Activated naive CD8-positive, alpha-beta T cell treated with anti-CD3 and anti-CD28 coated beads, Interleukin-2, amount 10 ng/mL, durations not matched to agents 7 days and 5 days (primary cell): ENCODE measurements at regions not wholly inside any gene's neighbourhood (a gene's known extent, or its start where the extent isn't known, plus 50 kb on each side); places are given as distances from the start of the nearest gene placed in this dataset.

Experiments
- ATAC-seq: fragments of 150-1000 bp; cut with Tn5 transposase; one replicate; pipeline ENCODE4 v1.10.0; 2021; ENCODE audit warnings: low read depth, moderate library complexity
- POLR2A ChIA-PET: fragments of 350-600 bp; sonication (Branson Sonifier 250); formaldehyde crosslinking; loops from one replicate; lab custom pipeline; 2021; ENCODE audit warnings: antibody characterized with exemption; lab: Charles Lee
- DNase-seq: peaks from one replicate; pipeline ENCODE4 v3.0.0; 2021
- H3K27ac Mint-ChIP-seq: one replicate; pipeline ENCODE4 v1.8.0; 2022; ENCODE audit warnings: mild to moderate bottlenecking, mixed read lengths
- H3K27me3 Mint-ChIP-seq: one replicate; pipeline ENCODE4 v1.8.0; 2022; ENCODE audit warnings: mild to moderate bottlenecking, moderate library complexity, mixed read lengths
- H3K36me3 Mint-ChIP-seq: one replicate; pipeline ENCODE4 v1.8.0; 2021; ENCODE audit warnings: mild to moderate bottlenecking, mixed read lengths
- H3K4me1 Mint-ChIP-seq: one replicate; pipeline ENCODE4 v1.8.0; 2021; ENCODE audit warnings: mixed read lengths
- H3K4me3 Mint-ChIP-seq: one replicate; pipeline ENCODE4 v1.8.0; 2022; ENCODE audit warnings: mild to moderate bottlenecking, moderate library complexity, mixed read lengths
- H3K9me3 Mint-ChIP-seq: one replicate; pipeline ENCODE4 v1.8.0; 2021; ENCODE audit warnings: mixed read lengths

DNA sequence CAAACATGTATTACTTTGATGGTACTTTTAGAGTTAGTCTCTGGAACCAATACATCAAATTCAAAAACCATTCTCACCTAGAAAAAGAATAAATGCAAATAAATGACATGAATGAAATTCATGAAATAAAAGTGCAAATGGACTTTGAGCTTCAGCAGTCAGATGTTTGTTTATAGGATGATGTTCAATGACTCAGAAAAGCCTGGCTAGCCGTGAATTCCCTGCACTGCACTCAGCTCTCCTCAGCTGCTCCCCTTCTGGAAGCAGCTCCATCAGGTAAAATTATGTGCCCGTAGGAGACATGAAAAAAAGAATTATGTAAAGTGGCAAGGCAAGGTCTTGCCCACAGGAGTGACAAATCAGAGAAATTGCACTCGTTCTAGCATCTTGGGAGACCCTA is 390.6 kb downstream of the GPM6A start:
- H3K27me3 Mint-ChIP-seq = no peaks in the 10 kb centered on the region
- no peak for DNase-seq
- no peaks in the 10 kb centered on the region for H3K36me3 Mint-ChIP-seq
- no peaks in the 10 kb centered on the region for H3K9me3 Mint-ChIP-seq
- H3K4me1 Mint-ChIP-seq = no peaks in the 10 kb centered on the region
- POLR2A ChIA-PET = interaction anchor here (0.7 kb wide), 1 partner anchor 505 kb away, joined by 3 read pairs; no protein-coding TSS in a partner anchor
- ATAC-seq = no peak
- no peak overlapping the region for H3K4me3 Mint-ChIP-seq
- H3K27ac Mint-ChIP-seq = no peak overlapping the region

DNA sequence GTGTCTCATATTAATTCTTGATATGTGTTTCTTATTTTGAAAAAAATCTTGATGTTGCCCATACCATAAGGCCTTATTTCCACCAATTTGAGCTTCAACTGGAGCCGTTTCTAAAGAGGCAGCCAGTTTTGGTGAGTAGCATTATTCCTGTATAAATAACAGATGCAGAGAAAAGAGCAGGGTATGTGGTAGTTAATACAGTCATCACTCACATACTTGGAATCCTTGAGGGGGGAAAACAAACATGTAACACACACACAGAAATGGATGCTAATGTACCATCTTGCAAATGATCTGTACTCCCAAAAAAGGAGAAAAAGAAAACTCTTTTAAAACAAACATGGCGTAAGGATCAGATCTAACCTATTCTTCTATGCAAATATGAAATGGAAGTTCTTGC is 389.7 kb downstream of the GPM6A start:
- no peak overlapping the region for H3K27ac Mint-ChIP-seq
- ATAC-seq = no peak
- no peaks in the 10 kb centered on the region for H3K9me3 Mint-ChIP-seq
- POLR2A ChIA-PET = no interaction called here
- DNase-seq = no peak
- H3K27me3 Mint-ChIP-seq = no peaks in the 10 kb centered on the region
- H3K4me1 Mint-ChIP-seq = no peaks in the 10 kb centered on the region
- no peaks in the 10 kb centered on the region for H3K36me3 Mint-ChIP-seq
- no peak overlapping the region for H3K4me3 Mint-ChIP-seq

DNA sequence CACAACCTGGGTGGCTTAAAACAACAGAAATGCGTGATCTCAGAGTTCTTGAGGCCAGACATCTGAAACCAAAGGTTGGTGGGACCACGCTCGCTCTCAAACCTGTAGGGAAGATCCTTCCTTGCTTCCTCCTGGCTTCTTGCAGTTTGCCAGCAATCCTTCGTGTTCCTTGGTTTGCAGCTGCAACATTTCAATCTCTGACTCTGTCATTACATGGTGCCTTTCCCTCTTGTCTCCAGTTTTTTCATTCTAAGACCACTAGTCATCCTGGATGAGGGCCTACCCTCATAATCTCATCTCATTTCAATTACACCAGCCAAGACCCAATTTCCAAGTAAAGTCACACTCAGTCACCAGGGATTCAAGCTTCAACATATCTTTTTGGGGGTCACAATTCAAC is 388.0 kb downstream of the GPM6A start:
- no peak for DNase-seq
- Mint-ChIP-seq H3K27me3 (no peaks in the 10 kb centered on the region), H3K27ac (no peak overlapping the region), H3K36me3 (no peaks in the 10 kb centered on the region), H3K9me3 (no peaks in the 10 kb centered on the region), H3K4me1 (no peaks in the 10 kb centered on the region), H3K4me3 (no peak overlapping the region)
- POLR2A ChIA-PET = no interaction called here
- ATAC-seq = no peak

DNA sequence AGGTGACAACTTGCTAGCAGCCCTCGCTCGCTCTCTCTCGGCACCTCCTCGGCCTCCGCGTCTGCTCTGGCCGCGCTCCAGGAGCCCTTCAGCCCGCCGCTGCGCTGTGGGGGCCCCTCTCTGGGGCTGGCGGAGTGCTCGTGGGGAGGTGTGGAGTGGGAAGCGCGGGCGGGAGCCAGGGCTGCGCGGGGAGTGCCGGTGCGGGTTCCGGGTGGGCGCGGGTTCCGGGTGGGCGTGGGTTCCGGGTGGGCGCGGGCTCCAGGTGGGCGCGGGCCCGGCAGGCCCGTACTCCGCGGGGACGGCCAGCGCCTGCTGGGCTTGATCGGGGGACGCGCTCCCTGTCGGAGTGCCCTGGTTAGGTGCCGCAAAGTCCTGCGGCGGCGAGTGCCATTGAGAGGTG is 384.3 kb downstream of the GPM6A start:
- H3K4me3 Mint-ChIP-seq = no peak overlapping the region
- DNase-seq = no peak
- no peaks in the 10 kb centered on the region for H3K36me3 Mint-ChIP-seq
- H3K27ac Mint-ChIP-seq = no peak overlapping the region
- POLR2A ChIA-PET = no interaction called here
- H3K27me3 Mint-ChIP-seq = no peaks in the 10 kb centered on the region
- no peaks in the 10 kb centered on the region for H3K9me3 Mint-ChIP-seq
- no peaks in the 10 kb centered on the region for H3K4me1 Mint-ChIP-seq
- no peak for ATAC-seq

DNA sequence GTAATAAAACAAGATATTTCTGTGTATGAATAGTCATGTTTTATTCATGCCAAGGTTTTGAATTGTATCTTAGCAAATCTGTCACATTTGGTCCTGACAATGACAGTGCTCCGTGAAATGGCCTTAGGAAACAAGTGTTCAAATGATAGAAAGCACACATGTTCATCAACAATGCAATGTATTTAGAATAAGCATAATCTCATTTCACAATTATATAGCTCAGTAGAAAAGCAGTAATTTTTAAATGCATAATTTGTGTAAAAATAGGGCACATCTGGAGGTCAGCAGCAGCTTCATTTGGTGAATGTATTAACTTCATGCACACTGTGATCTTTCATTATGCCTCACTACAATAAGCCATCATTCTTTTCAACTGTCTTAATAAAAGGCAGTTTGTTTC is 380.4 kb downstream of the GPM6A start:
- no peak for ATAC-seq
- H3K9me3 Mint-ChIP-seq = no peaks in the 10 kb centered on the region
- H3K36me3 Mint-ChIP-seq = no peaks in the 10 kb centered on the region
- no peaks in the 10 kb centered on the region for H3K27me3 Mint-ChIP-seq
- no peak overlapping the region for H3K4me3 Mint-ChIP-seq
- no peaks in the 10 kb centered on the region for H3K4me1 Mint-ChIP-seq
- DNase-seq = no peak
- POLR2A ChIA-PET = no interaction called here
- H3K27ac Mint-ChIP-seq = no peak overlapping the region

DNA sequence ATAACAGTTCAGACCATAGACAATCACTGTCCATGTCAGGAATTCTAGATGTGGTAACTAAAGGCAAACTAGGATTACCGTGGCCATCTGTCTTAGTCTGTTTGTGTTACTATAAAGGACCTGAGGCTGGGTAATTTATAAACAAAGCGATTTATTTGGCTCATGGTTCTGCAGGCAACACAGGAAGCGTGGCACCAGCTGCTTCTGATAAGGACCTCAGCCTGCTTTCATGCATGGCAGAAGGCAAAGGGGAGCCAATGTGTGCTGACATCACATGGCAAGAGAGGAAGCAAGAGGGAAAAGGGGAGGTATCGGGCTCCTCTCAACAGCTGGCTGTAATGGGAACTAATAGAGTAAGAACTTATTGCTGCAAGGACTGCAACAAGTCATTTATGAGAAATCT is 376.7 kb downstream of the GPM6A start:
- no peak for ATAC-seq
- Mint-ChIP-seq H3K36me3 (no peaks in the 10 kb centered on the region), H3K4me1 (no peaks in the 10 kb centered on the region), H3K4me3 (no peak overlapping the region), H3K27ac (no peak overlapping the region), H3K27me3 (no peaks in the 10 kb centered on the region), H3K9me3 (no peaks in the 10 kb centered on the region)
- no peak for DNase-seq
- POLR2A ChIA-PET = no interaction called here

DNA sequence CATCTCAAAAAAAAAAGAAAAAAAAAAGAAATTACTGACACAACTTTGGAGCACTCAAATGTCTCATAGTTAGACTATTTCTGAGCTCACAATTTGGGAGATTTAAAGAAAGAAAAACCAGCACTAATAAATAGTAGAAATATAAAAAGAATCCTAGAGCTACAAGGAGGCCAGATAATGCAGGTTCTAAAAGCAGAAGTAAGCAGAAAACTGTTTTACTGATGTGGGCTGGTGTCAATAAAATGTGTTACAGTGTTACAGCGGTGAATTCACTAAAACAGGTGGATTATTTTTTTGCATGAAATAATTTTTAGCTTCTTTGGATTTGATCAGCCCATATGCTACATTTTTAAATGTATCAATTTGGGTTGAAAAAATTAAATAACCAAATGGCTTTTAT is 375.9 kb downstream of the GPM6A start:
- no peaks in the 10 kb centered on the region for H3K36me3 Mint-ChIP-seq
- POLR2A ChIA-PET = no interaction called here
- H3K9me3 Mint-ChIP-seq = no peaks in the 10 kb centered on the region
- H3K27me3 Mint-ChIP-seq = no peaks in the 10 kb centered on the region
- H3K4me1 Mint-ChIP-seq = no peaks in the 10 kb centered on the region
- ATAC-seq (no peak), DNase-seq (no peak)
- no peak overlapping the region for H3K27ac Mint-ChIP-seq
- no peak overlapping the region for H3K4me3 Mint-ChIP-seq

DNA sequence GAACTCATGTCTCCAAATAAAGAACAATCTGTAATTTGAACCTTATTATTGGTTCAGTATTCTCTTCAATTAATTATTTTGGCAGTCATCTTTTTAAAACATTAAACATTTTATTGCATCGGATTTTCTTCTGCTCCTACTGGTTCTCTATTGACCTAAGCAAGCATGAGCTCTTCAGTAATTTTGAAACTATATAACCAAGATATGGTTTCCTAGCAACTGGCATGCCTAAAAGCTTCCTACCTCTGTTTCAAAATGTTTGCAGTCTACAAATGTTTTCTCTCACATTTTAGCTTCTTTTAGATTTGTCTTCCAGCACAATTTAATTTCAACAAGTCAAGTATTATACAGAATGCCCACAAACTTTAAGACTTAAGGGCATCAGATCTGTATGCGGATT is 371.3 kb downstream of the GPM6A start:
- ATAC-seq = no peak
- Mint-ChIP-seq H3K4me3 (no peak overlapping the region), H3K4me1 (no peaks in the 10 kb centered on the region), H3K9me3 (no peaks in the 10 kb centered on the region), H3K27me3 (no peaks in the 10 kb centered on the region), H3K27ac (no peak overlapping the region), H3K36me3 (no peaks in the 10 kb centered on the region)
- DNase-seq = no peak
- POLR2A ChIA-PET = no interaction called here

DNA sequence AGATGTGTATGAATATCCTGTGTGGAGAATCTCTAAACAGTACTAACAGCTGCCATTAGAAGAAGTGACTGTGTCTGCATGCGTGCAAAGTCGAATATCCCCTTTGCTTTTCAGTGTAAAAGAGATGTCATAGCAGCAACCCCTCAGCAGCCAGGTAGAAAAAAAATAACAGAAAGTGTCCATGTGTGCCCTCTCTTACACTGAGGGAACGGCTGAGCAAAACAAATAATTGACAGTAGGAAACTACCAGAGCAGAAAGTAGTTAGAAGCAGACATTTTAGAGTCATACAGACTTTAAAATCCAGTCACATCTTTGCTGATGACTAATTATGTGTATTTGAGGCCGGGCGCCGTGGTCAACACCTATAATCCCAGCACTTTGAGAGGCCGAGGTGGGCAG is 370.8 kb downstream of the GPM6A start:
- ATAC-seq (no peak), DNase-seq (no peak)
- H3K4me1 Mint-ChIP-seq = no peaks in the 10 kb centered on the region
- POLR2A ChIA-PET = no interaction called here
- H3K36me3 Mint-ChIP-seq = no peaks in the 10 kb centered on the region
- no peak overlapping the region for H3K4me3 Mint-ChIP-seq
- no peaks in the 10 kb centered on the region for H3K9me3 Mint-ChIP-seq
- H3K27ac Mint-ChIP-seq = no peak overlapping the region
- no peaks in the 10 kb centered on the region for H3K27me3 Mint-ChIP-seq

DNA sequence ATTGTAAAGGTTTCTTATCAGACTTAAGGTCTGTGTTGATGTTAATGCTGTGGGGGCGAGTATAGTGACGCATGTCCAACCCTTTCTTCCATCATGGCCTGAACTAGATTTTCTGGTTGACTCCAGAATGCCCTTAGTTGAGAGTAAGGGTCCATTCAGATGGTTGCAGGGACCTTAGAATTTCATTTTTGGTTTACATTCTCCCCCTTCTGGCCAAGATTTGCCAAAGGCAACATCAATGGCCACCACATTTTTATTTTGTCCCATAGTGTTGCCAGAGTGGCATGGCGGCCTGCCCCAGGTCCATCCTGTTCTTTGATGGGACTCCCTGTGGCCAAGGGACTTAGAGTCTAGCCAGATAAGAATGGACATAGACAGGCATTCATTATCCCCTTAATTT is 368.5 kb downstream of the GPM6A start:
- Mint-ChIP-seq H3K4me1 (no peaks in the 10 kb centered on the region), H3K36me3 (no peaks in the 10 kb centered on the region), H3K27me3 (no peaks in the 10 kb centered on the region), H3K27ac (no peak overlapping the region), H3K9me3 (no peaks in the 10 kb centered on the region), H3K4me3 (no peak overlapping the region)
- POLR2A ChIA-PET = no interaction called here
- DNase-seq (no peak), ATAC-seq (no peak)

DNA sequence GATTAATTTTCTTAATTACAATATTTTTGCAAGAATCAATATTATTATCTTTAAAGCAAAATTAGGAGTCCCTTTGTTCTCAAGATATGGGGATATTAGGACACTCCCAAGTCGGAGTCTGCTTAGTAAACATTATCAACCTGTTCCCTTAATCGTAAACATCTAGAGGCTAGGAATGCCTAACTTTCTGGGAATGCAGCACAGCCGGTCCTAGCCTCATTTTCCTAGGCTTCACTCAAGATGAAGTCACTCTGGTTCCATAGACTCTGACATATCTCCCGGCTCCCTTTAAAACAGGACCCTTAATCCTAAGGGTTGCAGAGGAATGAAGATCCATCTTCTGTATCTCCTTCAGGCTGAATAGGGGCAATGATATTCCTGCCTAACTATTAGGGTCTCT is 367.6 kb downstream of the GPM6A start:
- ATAC-seq = no peak
- Mint-ChIP-seq H3K9me3 (no peaks in the 10 kb centered on the region), H3K4me3 (no peak overlapping the region), H3K4me1 (no peaks in the 10 kb centered on the region), H3K27me3 (no peaks in the 10 kb centered on the region), H3K27ac (no peak overlapping the region), H3K36me3 (no peaks in the 10 kb centered on the region)
- DNase-seq = no peak
- POLR2A ChIA-PET = no interaction called here

DNA sequence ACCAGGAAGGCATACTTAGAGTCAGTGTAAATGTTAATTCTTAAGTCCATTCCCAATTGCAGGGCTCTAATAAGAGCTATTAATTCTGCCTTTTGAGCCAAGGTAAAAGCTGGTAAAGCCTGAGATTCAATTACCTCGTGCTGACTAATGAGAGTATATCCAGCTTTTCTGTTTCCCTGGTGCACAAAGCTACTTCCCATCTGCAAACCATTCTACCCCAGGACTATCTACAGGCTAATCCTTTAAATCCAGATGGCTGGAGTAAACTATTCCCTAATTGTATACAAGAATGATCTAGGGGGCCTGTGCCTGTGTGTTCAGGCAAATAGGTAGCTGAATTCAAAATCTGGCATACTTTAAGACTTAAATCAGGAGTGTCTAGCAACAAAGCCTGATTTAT is 365.0 kb downstream of the GPM6A start:
- H3K9me3 Mint-ChIP-seq = no peaks in the 10 kb centered on the region
- no peaks in the 10 kb centered on the region for H3K4me1 Mint-ChIP-seq
- ATAC-seq (no peak), DNase-seq (no peak)
- no peak overlapping the region for H3K4me3 Mint-ChIP-seq
- no peaks in the 10 kb centered on the region for H3K27me3 Mint-ChIP-seq
- POLR2A ChIA-PET = no interaction called here
- no peaks in the 10 kb centered on the region for H3K36me3 Mint-ChIP-seq
- no peak overlapping the region for H3K27ac Mint-ChIP-seq

DNA sequence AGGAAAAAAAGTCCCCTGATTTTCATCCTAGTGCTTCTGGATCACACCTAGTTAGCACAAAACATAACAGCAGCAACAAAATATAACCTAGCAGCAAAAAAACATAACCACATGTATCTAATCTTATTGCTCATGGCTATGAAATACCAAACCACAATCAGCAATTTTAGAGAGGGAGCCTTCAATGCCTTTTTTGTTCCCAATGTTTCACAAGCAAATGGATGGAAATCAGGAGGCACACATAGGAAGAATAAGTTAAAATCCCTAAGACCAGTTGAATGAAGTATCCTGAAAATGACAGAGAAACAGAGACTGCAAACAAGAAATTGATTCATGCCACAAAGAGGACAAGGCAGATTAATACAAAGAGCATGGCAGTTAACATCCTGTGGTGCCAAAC is 361.6 kb downstream of the GPM6A start:
- Mint-ChIP-seq H3K36me3 (no peaks in the 10 kb centered on the region), H3K27me3 (no peaks in the 10 kb centered on the region), H3K9me3 (no peaks in the 10 kb centered on the region), H3K4me3 (no peak overlapping the region), H3K27ac (no peak overlapping the region), H3K4me1 (no peaks in the 10 kb centered on the region)
- POLR2A ChIA-PET = no interaction called here
- DNase-seq (no peak), ATAC-seq (no peak)

DNA sequence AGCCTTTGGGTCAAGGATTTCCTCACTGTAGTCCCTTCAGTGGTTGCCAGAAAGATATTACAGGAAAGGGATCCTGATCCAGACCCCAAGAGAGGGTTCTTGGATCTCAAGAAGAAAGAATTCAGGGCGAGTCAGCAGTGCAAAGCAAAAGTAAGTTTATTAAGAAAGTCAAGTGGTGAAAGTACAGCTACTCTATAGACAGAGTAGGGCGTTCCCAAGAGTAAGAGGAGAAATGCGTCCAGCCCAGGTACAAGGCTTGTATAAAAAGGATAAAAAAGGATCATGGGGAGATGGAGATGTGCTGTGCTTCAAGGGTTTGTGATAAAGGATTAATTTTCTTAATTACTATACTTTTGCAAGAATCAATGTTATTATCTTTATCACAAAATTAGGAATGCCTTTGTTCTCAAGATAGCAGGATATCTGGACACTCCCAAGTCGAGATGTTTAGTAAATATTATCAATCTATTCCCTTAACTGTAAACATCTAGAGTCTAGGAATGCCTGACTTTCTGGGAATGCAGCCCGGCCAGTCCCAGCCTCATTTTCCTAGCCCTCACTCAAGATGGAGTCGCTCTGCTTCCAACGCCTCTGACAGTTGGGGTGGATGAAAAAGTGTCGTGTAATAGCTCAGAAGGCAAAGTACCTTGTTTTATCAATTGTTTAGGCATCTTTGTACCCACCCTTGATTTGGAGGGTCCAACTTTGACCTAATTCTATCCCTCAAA is 360.7 kb downstream of the GPM6A start:
- POLR2A ChIA-PET = no interaction called here
- H3K9me3 Mint-ChIP-seq = no peaks in the 10 kb centered on the region

DNA sequence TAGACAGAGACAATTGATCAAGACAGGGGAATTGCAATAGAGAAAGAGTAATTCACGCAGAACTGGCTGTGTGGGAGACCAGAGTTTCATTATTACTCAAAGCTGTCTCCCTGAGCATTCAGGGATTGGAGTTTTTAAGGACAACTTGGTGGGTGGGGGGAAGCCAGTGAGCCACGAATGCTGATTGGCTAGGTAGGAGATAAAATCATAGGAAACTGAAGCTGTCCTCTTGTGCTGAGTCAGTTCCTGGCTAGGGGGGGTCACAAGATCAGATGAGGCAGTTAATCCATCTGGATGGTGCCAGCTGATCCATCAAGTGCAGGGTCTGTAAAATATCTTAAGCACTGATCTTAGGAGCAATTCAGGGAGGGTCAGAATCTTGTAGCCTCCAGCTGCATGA is 358.6 kb downstream of the GPM6A start:
- no peaks in the 10 kb centered on the region for H3K4me1 Mint-ChIP-seq
- H3K4me3 Mint-ChIP-seq = no peak overlapping the region
- no peaks in the 10 kb centered on the region for H3K27me3 Mint-ChIP-seq
- no peak for DNase-seq
- H3K36me3 Mint-ChIP-seq = no peaks in the 10 kb centered on the region
- POLR2A ChIA-PET = no interaction called here
- no peak for ATAC-seq
- H3K9me3 Mint-ChIP-seq = no peaks in the 10 kb centered on the region
- H3K27ac Mint-ChIP-seq = no peak overlapping the region

More for the DNA sequence above, 360.7 kb downstream of the GPM6A start:
- DNase-seq = no peak
- Mint-ChIP-seq H3K36me3 (no peaks in the 10 kb centered on the region), H3K4me1 (no peaks in the 10 kb centered on the region), H3K27ac (no peak overlapping the region), H3K4me3 (no peak overlapping the region), H3K27me3 (no peaks in the 10 kb centered on the region)
- ATAC-seq = no peak
